ENCODE measurements at regions not wholly inside any gene's neighbourhood (a gene's known extent, or its start where the extent isn't known, plus 50 kb on each side); places are given as distances from the start of the nearest gene placed in this dataset.

DNA sequence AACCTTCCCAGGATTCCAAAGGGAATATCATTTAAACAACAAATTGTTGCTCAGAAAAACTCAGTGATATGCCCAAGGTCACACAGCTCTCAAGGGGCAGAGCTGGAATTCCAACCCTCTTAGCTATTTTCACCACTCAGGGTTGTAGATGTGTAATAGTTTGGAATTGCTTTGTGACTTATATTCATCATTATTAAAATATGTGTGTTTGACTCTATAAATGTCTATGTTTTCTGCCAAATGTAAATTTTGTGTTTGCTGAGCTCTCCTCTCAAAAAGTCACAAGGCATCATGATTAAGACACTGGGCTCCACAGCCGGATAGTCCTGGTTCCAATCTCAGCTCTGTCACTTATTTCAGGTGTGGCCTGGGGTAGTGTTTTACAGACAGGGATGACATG is 407.3 kb downstream of the TMEM135 start:
- TF ChIP-seq POLR2A (IDR thresholded peaks at IDR 0.05; ENCODE audit: low read length) (no peak), GATA1 (IDR thresholded peaks at IDR 0.05; ENCODE audit: low read depth, low read length) (no peak)

All from erythroblast (primary cell).